CD1c-positive myeloid dendritic cell (primary cell): ENCODE measurements at regions not wholly inside any gene's neighbourhood (a gene's known extent, or its start where the extent isn't known, plus 50 kb on each side); places are given as distances from the start of the nearest gene placed in this dataset.
"Not testable (repeated sequence)": the region's sequence is repeated elsewhere in the genome, so short reads cannot be mapped to it uniquely, and the experiment has no call there.

Source experiments
- DNase-seq: peaks from one replicate; pipeline ENCODE4 v3.0.0-alpha.2; 2016; ENCODE audit errors: extremely low spot score

GRCh38 chr9:119761812-119762211 lies 392.6 kb upstream of the BRINP1 start:
- no peak for DNase-seq

- DNase-seq, result no peak
Observed at GRCh38 chr9:119758990-119759389, 389.8 kb upstream of the BRINP1 start.

GRCh38 chr9:119758241-119758640 lies 389.0 kb upstream of the BRINP1 start:
- DNase-seq, result no peak

- DNase-seq, result no peak
Observed at GRCh38 chr9:119739476-119739875, 370.2 kb upstream of the BRINP1 start.

- no peak for DNase-seq
Observed at GRCh38 chr9:119736491-119737454, 367.5 kb upstream of the BRINP1 start.

GRCh38 chr9:119727988-119728387 lies 358.8 kb upstream of the BRINP1 start:
- DNase-seq, result no peak

- DNase-seq, result no peak
Observed at GRCh38 chr9:119726035-119726434, 356.8 kb upstream of the BRINP1 start.

- no peak for DNase-seq
Observed at GRCh38 chr9:119722384-119722783, 353.1 kb upstream of the BRINP1 start.

- DNase-seq, result no peak
Observed at GRCh38 chr9:119712325-119712724, 343.1 kb upstream of the BRINP1 start.

GRCh38 chr9:119709431-119709830 lies 340.2 kb upstream of the BRINP1 start:
- DNase-seq, result no peak

GRCh38 chr9:119707228-119707845 lies 338.1 kb upstream of the BRINP1 start:
- no peak for DNase-seq

GRCh38 chr9:119701651-119702050 lies 332.4 kb upstream of the BRINP1 start:
- no peak for DNase-seq

GRCh38 chr9:119698535-119698934 lies 329.3 kb upstream of the BRINP1 start:
- DNase-seq, result no peak

- DNase-seq, result no peak
Observed at GRCh38 chr9:119697996-119698395, 328.8 kb upstream of the BRINP1 start.

GRCh38 chr9:119689879-119690278 lies 320.6 kb upstream of the BRINP1 start:
- no peak for DNase-seq

- DNase-seq, result no peak
Observed at GRCh38 chr9:119688547-119688946, 319.3 kb upstream of the BRINP1 start.

GRCh38 chr9:119677811-119678505 lies 308.7 kb upstream of the BRINP1 start:
- no peak for DNase-seq

GRCh38 chr9:119675951-119676350 lies 306.7 kb upstream of the BRINP1 start:
- DNase-seq, result no peak

- not testable (repeated sequence) for DNase-seq
Observed at GRCh38 chr9:119672763-119673162, 303.5 kb upstream of the BRINP1 start.

- DNase-seq, result no peak
Observed at GRCh38 chr9:119667916-119668315, 298.7 kb upstream of the BRINP1 start.

GRCh38 chr9:119667163-119667562 lies 297.9 kb upstream of the BRINP1 start:
- DNase-seq, result no peak

- DNase-seq, result no peak
Observed at GRCh38 chr9:119662329-119662728, 293.1 kb upstream of the BRINP1 start.

GRCh38 chr9:119652931-119653330 lies 283.7 kb upstream of the BRINP1 start:
- DNase-seq, result no peak
